ENCODE measurements at regions not wholly inside any gene's neighbourhood (a gene's known extent, or its start where the extent isn't known, plus 50 kb on each side); places are given as distances from the start of the nearest gene placed in this dataset.
"Not testable (repeated sequence)": the region's sequence is repeated elsewhere in the genome, so short reads cannot be mapped to it uniquely, and the experiment has no call there.

DNA sequence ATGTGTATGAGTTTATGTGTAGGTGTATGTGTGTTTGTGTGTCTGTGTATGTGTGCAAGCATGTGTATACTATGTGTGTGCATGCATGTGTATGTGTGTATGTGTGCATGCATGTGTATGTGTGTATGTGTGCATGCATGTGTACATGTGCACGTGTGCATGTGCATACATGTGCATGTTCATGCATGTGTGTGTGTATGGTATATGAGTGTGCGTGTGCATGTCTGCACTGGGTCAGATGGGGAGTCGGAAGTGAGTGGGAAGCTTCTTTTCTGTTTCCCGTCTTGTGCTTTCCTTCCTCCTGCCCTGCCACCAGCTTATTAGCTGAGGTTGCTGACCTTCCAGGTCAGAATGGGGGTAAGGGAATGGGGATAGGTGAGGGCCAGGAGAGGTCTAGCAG lies 174.7 kb downstream of the MAP2K4 start:
- no peak for DNase-seq

DNA sequence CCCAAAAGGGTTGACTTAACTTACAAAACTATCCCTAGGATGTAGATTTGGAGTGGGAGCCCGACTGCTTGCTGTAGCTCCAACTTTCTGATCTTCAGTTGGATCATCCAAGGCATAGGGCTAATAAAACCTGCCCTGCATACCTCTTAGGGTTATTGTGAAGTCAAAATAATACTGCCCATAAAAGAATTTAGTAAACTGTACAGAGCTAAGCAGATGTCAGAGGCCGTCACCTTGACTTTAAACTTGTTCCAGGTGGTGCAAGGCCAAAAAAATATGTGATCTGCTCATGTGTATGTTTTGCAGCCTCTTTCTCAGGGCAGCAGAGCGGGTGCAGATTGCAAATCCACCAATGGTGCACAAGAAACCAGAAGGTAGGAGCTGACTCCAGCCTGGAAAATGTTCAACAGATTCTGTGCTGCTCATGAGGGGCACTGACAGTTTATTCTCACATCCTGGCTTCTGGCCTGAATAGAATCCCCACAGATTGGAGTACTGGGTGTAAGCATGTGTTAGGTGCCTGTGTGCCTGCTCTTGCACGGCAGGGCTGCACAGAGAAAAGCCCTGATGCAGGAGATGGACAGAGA lies 180.7 kb downstream of the MAP2K4 start:
- no peak for DNase-seq

DNA sequence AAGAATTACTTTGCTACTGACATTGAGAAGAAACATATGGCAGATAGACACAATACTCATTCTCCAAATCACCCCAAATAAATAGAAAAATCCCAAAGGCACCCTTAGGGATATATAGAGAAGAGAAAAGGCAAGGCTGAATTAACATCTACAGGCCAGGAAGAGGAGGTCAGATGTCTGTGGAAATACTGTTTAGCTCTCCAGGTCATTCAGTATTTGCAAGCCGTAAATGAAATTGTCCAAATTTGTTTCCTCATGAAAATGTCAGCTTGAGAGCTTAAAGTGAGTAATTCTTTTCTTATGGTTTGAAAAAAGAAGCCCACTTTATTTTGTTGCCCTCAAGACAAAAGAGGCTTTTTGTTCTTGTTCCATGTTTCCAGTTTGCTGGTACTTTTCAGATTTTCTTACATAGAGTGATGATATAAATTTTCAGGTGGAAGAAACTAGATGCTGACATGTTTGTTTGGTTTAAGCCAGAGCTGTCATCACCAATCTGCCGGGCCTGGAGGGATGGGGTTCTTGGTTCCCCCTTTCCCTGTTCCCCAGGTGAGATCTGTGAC lies 189.0 kb downstream of the MAP2K4 start:
- DNase-seq, result peak; percentile 6

DNA sequence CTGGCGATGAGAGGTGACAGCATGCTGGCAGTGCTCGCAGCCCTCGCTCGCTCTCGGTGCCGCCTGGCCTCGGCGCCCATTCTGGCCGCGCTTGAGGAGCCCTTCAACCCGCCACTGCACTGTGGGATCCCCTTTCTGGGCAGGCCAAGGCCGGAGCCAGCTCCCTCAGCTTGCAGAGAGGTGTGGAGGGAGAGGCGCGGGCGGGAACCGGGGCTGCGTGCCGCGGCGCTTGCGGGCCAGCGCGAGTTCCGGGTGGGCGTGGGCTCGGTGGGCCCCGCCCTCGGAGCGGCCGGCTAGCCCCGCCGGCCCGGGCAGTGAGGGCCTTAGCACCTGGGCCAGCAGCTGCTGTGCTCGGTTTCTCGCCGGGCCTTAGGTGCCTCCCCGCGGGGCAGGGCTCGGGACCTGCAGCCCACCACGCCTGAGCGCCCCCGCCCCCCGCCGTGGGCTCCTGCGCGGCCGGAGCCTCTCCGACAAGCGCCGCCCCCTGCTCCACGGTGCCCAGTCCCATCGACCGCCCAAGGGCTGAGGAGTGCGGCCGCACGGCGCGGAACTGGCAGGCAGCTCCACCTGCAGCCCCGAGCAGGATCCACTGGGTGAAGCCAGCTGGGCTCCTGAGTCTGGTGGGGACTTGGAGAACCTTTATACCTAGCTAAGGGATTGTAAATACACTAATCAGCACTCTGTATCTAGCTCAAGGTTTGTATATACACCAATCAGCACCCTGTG lies 200.2 kb downstream of the MAP2K4 start:
- DNase-seq, result not testable (repeated sequence)

DNA sequence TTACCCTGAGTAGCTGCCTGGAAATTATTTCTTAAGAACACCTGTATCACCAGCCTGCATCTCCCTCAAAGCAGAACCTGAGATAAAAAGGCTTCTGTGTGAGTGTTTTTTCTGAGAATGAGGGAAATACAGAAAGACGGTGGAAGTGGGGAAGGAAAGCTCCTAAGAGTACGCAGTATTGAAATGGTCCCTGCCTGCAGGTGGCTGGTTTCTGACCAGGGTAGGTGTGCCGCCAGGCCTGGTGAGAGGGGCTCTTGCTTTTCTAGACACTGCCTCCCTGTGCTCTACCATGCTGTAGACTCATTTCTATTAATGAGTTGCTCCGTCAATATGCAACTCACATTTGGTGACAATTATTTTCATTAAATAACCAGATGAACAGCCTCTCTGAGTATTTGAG lies 201.7 kb downstream of the MAP2K4 start:
- DNase-seq, result no peak

DNA sequence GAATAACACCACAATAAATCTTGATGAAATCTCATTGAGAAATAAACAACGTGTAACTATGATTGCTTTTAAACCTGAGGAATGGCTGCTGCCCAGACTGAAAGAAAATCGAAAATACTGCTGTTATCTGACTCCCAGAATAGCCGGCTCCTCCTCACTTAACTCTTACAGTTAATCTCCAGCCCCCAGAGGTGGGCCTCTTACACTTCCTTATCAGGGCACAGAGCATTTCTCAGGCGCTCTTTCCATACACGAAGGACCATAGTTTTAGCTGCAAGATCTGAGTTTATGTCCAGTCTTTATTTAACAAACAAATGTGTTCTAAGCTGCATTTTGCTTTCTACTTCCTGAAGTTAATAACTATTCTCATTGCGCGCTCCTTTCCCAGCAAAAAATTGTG lies 206.9 kb downstream of the MAP2K4 start:
- DNase-seq, result no peak

DNA sequence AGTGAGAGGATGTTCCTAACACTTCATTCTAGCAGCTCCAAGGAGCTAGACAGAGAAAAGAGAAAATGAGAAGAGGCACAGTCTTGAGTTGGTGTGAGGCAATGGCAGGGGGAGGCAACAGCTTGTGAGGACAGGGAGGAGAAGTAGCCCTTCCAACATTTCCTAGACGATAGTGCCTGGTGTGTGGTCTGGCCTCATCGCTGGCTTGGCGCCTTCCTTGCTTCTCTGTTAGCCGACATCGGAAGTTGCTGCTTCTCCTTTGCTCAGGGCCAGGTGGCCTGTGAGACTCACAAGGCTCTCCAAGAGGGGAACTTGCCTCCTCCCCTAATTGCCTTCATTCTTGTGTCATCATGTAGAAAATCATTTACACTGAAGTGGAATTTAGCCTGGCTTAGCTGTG lies 208.7 kb downstream of the MAP2K4 start:
- peak; percentile 31 for DNase-seq

DNA sequence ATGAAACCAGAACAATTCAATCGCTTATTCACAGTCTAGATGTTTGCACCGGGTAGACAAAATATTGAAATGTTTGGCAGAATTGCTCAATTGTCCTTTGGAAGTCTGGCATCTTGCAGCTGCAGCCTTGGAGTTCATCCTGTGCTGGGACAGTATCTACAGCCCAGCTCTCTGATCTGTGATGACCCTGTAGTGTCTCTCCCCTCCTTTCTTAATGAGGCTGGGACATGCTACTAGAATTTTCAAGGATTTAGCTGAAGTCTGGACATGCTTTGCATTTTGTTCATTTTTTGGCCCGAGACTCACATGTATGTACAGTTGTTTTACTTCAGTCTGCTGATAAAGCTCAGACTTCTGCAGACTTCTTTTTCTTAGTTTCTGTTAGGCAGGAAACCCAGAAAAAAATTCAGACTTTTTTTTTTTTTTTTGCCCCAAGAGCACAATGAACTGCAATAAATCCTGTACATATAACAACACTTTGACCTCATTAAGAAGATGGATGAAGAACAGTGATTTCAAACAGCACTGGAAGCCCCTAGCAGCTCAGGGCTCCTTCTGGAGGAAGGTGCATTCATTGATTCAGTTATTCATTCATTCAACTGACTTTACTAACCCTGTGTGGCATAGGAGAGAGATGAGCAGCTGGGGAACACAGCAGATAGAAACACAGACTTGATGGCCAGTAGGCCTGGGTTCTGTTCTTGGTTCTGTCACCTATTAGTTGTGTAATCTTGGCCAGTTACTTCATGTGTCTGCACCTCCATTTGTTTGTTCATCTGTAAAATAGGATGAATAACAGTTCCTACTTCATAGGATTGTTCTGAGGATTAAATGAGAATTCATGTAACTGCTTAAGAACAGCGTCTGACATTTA lies 210.0 kb downstream of the MAP2K4 start:
- peak; percentile 51 for DNase-seq

DNA sequence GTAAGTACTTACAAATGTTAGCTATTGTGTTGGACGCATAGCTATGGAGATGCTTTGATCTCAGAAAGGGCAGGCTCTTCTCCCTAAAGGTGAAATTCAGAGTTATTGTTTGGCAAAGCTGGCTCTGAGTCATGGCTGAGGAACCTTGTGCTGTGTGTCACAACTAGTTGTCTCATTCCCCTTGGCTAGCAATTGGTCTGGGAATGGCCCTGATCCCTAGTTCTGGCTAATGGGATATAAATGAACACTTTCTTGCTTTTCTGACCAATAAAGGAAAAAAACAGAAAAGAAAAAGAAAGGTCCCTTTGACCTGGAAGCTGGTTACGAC lies 210.6 kb downstream of the MAP2K4 start:
- no peak for DNase-seq

DNA sequence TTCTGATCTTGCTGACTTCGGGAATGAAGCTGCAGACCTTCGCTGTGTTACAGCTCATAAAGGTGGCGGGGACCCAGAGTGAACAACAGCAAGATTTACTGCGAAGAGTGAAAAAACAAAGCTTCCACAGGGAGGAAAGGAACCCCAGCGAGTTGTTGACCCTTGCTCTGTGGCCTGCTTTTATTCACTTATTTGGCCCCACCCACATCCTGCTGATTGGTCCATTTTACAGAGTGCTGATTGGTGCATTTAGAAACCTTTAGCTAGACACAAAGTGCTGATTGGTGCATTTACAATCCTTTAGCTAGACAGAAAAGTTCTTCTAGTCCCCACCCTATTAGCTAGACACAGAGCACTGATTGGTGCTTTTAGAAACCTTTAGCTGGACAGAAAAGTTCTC lies 218.3 kb downstream of the MAP2K4 start:
- not testable (repeated sequence) for DNase-seq

DNA sequence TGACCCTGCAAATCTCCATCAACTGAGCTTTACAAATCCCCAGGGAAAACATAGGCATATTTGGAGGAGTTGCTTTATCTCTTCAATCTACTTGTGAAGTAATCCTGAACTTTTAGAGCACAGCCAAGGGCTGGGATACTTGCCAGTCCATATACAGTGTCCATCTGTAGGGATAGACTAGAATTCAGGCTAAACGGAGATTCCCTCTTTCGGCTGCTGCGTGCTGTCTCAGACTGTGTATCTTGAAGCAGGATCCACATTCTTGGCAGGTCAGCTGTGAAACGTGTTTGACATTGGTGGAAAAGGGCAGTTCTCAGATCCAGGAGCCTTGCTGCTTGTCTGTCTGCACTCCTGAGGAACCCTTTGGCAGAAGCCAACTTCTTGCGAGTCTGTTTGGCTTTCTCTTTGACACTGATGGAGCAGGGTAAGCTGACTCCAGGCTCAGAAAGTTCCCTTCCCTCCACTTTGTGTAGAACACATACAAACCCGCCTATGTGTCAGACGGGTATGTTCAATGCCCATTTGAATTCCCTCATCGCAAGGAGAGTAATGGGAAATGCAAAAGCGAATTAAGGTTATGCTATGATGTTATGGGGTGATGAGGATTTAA lies 221.8 kb downstream of the MAP2K4 start:
- DNase-seq, result peak; percentile 41

DNA sequence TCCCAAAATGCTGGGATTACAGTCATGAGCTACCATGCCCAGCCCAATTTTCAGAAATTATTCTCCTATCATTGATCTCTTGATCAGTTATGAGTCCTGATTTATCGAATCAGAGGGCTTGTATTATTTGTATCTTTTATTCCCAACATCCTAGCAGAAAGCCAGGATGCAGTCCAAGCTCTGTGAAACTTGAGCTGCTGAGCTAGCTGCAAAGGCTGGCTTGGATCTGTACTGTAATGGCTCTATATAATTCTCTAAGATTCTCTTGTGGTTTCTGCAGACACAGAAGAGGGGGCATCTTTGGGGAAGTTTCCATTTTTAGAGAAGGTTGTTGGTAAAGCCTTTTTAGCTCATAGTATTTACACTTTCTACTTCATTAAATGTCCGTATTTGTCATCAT lies 227.1 kb downstream of the MAP2K4 start:
- DNase-seq, result peak; percentile 48

DNA sequence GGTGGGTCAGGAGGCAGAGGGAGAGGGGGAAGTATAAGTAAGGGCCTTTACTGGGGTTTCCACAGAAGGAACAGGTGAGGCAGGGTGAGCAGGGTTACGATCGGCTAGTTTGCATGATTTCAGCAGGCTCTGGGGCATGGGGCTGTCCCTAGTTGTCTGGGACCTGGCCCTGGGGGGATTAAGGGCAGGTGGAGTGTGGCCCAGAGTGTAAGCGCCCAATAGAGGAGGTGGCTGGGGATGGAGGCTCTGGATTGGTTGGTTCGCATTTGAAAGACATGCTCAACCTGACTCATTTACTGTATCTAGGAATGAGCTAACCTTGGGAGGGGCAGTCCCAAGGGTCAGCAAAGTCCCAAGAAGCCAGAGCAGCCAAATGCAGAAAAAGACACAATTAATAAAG lies 230.3 kb downstream of the MAP2K4 start:
- DNase-seq, result no peak

DNA sequence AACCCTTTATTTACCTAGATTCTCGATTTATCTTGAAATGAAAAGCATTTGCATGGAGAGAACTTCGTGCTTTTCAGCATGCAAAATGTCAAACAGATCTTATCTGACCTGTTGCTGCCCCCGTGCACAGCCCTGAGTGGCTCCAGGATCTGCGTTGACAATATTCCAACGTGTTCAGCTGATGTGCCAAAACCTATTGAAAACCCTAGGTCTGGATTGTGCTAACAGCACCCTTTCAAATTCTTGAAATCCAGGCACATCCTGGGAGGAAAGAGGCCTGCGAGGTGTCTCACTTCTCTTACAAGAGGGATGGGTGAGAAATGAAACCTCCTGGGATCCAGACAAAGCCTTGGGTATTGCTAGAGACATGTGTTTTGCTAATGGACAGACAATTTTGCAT lies 231.8 kb downstream of the MAP2K4 start:
- DNase-seq, result no peak

DNA sequence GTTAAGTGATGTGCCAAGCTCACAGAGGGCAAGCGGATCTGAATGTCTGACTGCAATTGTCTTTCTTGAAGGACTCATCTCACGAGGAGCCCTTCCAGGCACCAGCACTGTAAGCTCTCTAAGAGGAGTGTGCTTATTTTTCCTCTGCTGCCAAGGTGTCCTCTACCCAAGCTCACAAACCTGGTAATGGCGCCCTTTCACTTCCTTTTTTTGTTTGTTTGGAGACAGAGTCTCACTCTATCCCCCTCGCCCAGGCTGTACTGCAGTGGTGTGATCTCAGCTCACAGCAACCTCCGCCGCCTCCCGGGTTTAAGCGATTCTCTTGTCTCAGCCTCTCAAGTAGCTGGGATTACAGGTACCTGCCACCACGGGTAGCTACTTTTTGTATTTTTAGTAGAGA lies 233.8 kb downstream of the MAP2K4 start:
- no peak for DNase-seq

DNA sequence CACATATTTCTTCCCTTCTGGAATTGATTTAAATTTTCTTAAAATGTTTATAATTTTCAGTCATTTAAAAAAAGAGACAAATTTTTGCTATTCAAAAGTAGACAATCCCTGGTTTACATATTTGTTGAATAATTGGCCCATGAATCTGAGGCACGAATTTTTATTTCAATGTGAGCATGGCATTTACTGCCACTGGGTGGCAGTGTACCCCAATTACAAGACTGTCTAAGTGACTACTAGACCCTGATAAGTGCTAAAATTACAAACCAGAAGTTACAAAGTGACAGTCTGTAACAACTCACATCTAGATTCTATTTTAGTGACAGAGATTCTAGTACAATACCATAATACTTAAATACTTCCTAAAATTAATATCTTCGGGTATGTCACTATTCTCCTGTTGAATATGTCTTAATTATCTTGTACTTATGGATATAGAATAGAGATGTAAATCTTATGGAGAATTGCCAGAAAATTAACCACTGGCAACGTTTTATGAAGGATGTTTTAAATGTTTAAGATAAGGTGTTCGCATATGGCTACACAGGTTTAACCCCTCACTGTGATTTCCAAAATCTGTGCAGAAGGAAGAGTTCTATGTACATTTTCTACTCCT lies 235.8 kb downstream of the MAP2K4 start:
- DNase-seq, result peak; percentile 78

DNA sequence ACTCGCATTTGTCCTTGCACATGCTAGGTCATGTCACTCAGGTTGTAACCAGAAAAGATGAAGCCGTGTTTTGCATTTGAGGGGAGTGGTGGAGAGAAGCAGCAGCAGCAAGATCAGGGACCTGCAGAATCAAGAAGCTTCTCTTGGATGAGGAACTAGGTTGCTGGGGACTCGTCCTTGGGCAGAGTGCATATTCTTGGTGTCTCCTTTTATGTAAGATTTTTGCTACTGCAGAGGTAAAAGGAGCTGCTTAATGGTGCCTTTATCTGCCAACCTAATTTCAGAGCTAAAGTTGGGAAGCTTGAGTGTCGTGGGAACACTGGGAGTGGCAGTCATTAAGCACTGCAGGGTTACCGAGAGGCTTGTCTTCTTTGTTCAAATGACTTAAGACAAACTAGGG lies 236.5 kb downstream of the MAP2K4 start:
- no peak for DNase-seq

DNA sequence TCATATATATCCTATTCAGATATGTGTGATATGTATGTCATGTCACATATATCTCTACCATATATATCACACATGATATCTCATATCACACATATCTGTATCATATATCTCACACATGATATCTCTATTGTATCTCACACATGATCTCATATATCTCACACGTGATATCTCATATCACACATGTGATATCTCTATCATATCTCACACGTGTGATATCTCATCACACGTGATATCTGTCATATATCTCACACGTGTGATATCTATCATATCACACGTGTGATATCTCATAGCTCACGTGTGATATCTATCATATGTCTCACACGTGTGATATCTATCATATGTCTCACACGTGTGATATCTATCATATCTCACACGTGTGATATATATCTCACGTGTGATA lies 240.7 kb downstream of the MAP2K4 start:
- no peak for DNase-seq

DNA sequence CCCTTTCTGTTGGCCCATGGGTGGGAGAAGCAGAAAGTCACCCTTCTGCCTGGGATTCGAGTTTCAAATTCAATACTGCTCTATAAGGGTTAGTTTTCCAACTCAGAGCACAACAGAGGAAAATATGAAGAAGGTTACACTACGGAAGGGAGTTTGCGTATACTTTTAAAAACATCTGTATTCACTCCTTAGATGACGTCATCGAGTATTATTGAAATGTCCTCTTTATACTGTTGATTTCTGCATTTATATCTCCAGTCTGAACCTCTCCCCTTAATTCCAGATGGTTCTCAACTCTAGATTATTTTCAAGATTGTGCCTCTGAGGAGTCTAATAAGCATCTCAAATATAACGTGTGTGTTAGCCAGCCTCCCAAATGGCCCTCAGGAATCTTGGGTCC lies 249.1 kb downstream of the MAP2K4 start:
- DNase-seq, result no peak

DNA sequence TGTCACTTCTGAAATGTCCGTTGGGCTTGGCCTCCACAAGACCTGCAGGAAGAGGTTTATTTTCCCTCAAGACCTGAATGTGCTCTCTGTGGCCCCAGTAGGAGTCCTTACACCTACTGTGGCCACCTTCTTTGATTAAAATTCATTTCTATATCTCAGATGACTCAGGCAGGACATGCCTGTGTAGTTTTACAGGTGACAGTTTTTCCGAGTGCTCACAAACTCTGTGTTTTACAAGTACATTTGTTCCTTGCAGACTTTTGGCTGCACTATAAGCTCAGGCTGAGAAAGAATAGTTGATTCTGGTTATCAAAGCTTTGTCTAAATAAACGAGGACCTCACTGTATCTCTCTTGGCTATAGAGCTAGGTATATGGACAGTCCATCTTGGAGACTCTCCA lies 257.1 kb downstream of the MAP2K4 start:
- no peak for DNase-seq

DNA sequence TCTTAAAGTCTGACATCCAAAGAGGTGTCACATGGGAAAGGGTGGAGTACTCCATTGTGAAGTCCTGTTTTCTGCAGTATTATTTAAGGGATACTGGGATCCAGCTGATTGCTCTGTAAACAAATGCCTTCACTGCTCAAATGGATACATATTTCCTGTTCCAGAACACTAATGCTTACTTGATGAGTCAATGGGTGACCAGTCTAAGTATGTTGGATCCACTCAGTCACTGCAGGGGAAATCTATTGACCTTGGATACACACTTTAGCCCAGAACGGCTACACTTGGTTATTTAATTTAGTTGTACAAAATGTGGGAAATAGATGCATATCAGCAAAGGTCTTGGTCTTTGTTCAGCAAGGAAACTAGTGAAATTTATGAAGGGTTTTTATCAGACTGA lies 261.4 kb downstream of the MAP2K4 start:
- DNase-seq, result no peak

DNA sequence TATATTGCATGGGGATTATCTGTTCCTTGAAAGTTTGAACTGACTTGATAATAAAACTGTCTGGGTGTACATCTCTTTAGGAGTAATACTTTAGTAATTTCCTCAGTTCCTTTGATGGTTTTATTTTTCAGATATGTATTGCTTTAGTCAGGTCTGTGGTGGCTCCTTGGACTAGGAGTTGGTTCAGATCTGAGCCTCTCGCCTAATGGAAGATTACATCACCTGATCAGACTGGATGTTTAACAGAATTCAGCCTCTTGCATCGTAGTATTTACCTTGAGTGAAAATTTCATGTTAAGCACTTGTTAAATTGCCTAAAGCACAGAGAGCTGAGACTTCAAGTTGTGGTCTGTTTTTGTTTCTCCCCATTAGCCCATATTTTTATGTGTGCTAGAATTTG lies 267.3 kb downstream of the MAP2K4 start:
- DNase-seq, result no peak
